ENCODE measurements at regions not wholly inside any gene's neighbourhood (a gene's known extent, or its start where the extent isn't known, plus 50 kb on each side); places are given as distances from the start of the nearest gene placed in this dataset.

DNA sequence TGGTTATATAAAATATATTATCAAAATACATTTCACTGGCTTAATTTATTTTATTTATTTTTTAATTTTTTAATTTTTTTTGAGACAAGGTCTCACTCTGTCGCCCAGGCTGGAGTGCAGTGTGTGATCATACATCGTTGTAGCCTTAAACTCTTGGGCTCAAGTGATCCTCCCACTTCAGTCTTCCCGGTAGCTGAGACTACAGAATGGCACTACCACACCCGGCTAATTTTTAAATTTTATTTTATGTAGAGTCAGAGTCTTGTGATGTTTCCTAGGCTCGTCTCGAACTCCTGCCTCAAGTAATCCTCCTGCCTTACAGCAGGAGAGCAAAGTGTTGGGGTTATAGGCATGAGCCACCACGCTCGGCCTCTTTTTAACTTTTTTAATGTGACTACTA lies 143.8 kb downstream of the CEP135 start:
- 100% methylated on average over 2 of the region's 8 CpGs for WGBS (ENCODE audit: insufficient coverage)
- ChIA-PET CTCF (interaction anchor here (0.8 kb wide), 1 partner anchor 22 kb away, joined by 3 read pairs; no protein-coding TSS in a partner anchor), POLR2A (no interaction called here)
- Histone ChIP-seq H3K27me3 (replicated peaks in 2 of 5; ENCODE audit: control insufficient read depth in 4 of 5, insufficient read depth in 5 of 5, low read length in 4 of 5) (no peaks in the 10 kb centered on the region), H3K4me3 (ENCODE audit: control insufficient read depth in 1 of 7, extremely low read depth in 1 of 7, insufficient read depth in 4 of 7, low read depth in 2 of 7, low read length in 6 of 7) (no peak overlapping the region), H3K27ac (ENCODE audit: insufficient read depth in 1 of 2, low read depth in 1 of 2, low read length in 2 of 2, poor library complexity in 1 of 2, severe bottlenecking in 2 of 2) (no peak overlapping the region), H3K4me1 (ENCODE audit: control extremely low read depth in 1 of 4, control insufficient read depth in 4 of 4, insufficient read depth in 4 of 4, low read length in 3 of 4) (no peaks in the 10 kb centered on the region), H3K36me3 (ENCODE audit: control insufficient read depth in 4 of 4, insufficient read depth in 4 of 4, low read length in 3 of 4) (peaks cover 0 to 2% (median 0%) of the 10 kb centered on the region in 4 experiments), H3K9me3 (ENCODE audit: control extremely low read depth in 1 of 5, control insufficient read depth in 4 of 5, insufficient read depth in 2 of 5, low read depth in 1 of 5, low read length in 4 of 5) (no peaks in the 10 kb centered on the region)
- DNase-seq = no peak

DNA sequence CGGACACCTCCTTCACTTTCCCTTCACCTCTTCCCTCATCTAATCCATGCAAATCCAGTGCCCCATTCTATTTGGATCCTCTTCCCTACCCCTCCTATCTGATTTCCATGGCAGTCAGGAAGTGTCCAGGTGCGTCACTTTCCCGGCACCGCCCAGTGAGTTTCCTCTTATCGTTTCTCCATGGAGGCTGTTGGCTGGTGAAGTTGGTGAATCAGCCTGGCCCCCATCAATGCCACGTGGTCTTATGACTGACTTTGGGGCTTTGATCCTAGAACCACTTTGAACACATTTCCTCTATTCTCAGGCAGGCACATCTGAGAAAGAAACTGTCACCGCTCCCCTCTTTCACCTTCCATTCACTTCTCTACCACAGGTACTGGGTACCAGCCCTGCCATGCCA lies 137.8 kb downstream of the CEP135 start:
- ChIA-PET POLR2A (no interaction called here), CTCF (no interaction called here)
- WGBS (ENCODE audit: insufficient coverage) = 100% methylated on average over 5 of the region's 7 CpGs
- Histone ChIP-seq H3K4me1 (ENCODE audit: control extremely low read depth in 1 of 4, control insufficient read depth in 4 of 4, insufficient read depth in 4 of 4, low read length in 3 of 4) (peaks cover 3 to 19% (median 7%) of the 10 kb centered on the region in 4 experiments), H3K27ac (ENCODE audit: insufficient read depth in 1 of 2, low read depth in 1 of 2, low read length in 2 of 2, poor library complexity in 1 of 2, severe bottlenecking in 2 of 2) (no peak overlapping the region), H3K9me3 (ENCODE audit: control extremely low read depth in 1 of 5, control insufficient read depth in 4 of 5, insufficient read depth in 2 of 5, low read depth in 1 of 5, low read length in 4 of 5) (no peaks in the 10 kb centered on the region), H3K27me3 (replicated peaks in 2 of 5; ENCODE audit: control insufficient read depth in 4 of 5, insufficient read depth in 5 of 5, low read length in 4 of 5) (no peaks in the 10 kb centered on the region), H3K4me3 (ENCODE audit: control insufficient read depth in 1 of 7, extremely low read depth in 1 of 7, insufficient read depth in 4 of 7, low read depth in 2 of 7, low read length in 6 of 7) (no peak overlapping the region), H3K36me3 (ENCODE audit: control insufficient read depth in 4 of 4, insufficient read depth in 4 of 4, low read length in 3 of 4) (no peaks in the 10 kb centered on the region)
- DNase-seq = no peak

DNA sequence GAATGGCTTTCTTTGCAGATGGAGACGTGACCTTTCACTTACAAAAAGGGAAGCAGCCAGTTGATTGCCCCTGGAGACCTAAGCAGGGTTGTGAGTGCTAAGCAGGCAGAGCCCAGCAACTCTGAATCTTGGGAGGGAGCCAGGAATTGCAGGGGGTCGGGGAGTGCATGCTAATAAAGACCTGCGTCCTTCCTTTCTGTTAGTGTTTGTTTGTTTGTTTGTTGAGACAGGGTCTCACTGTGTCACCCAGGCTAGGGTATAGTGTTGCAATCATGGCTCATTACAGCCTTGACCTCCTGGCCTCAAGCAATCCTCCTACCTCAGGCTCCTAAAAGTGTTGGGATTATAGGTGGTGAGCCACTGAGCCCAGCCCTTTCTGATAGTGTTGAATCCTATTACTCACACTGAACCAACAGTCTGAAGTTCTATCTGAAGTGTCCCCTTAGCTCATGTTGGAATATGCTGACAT lies 137.4 kb downstream of the CEP135 start:
- H3K36me3 ChIP-seq (ENCODE audit: control insufficient read depth in 4 of 4, insufficient read depth in 4 of 4, low read length in 3 of 4) = no peaks in the 10 kb centered on the region
- ChIA-PET POLR2A (no interaction called here), CTCF (no interaction called here)
- H3K4me3 ChIP-seq (ENCODE audit: control insufficient read depth in 1 of 7, extremely low read depth in 1 of 7, insufficient read depth in 4 of 7, low read depth in 2 of 7, low read length in 6 of 7) = no peak overlapping the region
- no peak overlapping the region for H3K27ac ChIP-seq (ENCODE audit: insufficient read depth in 1 of 2, low read depth in 1 of 2, low read length in 2 of 2, poor library complexity in 1 of 2, severe bottlenecking in 2 of 2)
- H3K9me3 ChIP-seq (ENCODE audit: control extremely low read depth in 1 of 5, control insufficient read depth in 4 of 5, insufficient read depth in 2 of 5, low read depth in 1 of 5, low read length in 4 of 5) = no peaks in the 10 kb centered on the region
- 22% methylated on average over 1 of the region's 3 CpGs for WGBS (ENCODE audit: insufficient coverage)
- peak in 2 of 3 donors; percentile 40 to 48 for DNase-seq
- peaks cover 3 to 19% (median 7%) of the 10 kb centered on the region in 4 experiments for H3K4me1 ChIP-seq (ENCODE audit: control extremely low read depth in 1 of 4, control insufficient read depth in 4 of 4, insufficient read depth in 4 of 4, low read length in 3 of 4)
- no peaks in the 10 kb centered on the region for H3K27me3 ChIP-seq (replicated peaks in 2 of 5; ENCODE audit: control insufficient read depth in 4 of 5, insufficient read depth in 5 of 5, low read length in 4 of 5)

DNA sequence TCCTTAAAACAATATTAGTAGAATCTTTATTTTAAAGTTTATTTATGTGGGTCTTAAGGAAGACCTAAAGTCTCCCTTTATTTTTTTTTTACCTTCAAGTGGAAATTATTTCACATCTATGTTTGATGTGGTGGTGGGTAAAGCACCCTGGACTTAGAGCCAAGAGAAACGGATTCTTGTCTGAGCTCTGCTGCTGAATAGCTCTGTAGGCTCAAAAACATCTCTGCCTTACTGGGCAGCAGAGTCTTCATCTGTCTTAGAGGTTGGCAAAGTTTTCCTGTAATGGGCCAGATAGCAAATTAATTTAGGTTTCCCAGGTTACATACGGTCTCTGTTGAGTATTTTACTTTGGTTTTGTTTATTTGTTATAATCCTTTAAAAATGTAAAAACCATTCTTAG lies 136.5 kb downstream of the CEP135 start:
- CTCF ChIA-PET = interaction anchor here (1.5 kb wide), 1 partner anchor 46 kb away, joined by 3 read pairs; no protein-coding TSS in a partner anchor
- DNase-seq = no peak

DNA sequence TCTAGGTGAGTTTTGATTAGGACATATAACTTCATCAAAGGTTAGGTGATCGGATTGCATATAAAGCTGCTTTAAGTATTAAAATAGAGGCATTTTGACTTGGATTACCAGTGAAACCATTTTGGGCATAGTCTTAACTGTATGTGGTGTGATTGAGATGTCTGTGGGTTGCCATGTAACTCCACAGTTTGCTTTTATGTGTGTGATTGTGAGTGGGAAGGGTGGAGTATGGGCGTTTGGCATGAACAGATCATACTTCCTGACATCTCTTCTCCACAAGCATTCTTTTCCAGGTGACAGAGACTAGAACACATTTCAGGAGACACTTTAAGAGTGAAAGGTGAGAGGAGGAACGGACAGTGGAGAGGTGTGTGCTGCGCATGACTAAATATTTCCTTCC lies 136.1 kb downstream of the CEP135 start:
- no peak overlapping the region for H3K27ac ChIP-seq (ENCODE audit: insufficient read depth in 1 of 2, low read depth in 1 of 2, low read length in 2 of 2, poor library complexity in 1 of 2, severe bottlenecking in 2 of 2)
- H3K4me3 ChIP-seq (ENCODE audit: control insufficient read depth in 1 of 7, extremely low read depth in 1 of 7, insufficient read depth in 4 of 7, low read depth in 2 of 7, low read length in 6 of 7) = no peak overlapping the region
- no peak for DNase-seq
- ChIA-PET POLR2A (no interaction called here), CTCF (interaction anchor here (1.5 kb wide), 1 partner anchor 46 kb away, joined by 3 read pairs; no protein-coding TSS in a partner anchor)
- peaks cover 0 to 1% (median 0%) of the 10 kb centered on the region in 5 experiments for H3K9me3 ChIP-seq (ENCODE audit: control extremely low read depth in 1 of 5, control insufficient read depth in 4 of 5, insufficient read depth in 2 of 5, low read depth in 1 of 5, low read length in 4 of 5)
- 100% methylated on average over 1 of the region's 4 CpGs for WGBS (ENCODE audit: insufficient coverage)
- H3K27me3 ChIP-seq (replicated peaks in 2 of 5; ENCODE audit: control insufficient read depth in 4 of 5, insufficient read depth in 5 of 5, low read length in 4 of 5) = no peaks in the 10 kb centered on the region
- peaks cover 0 to 1% (median 0%) of the 10 kb centered on the region in 4 experiments for H3K36me3 ChIP-seq (ENCODE audit: control insufficient read depth in 4 of 4, insufficient read depth in 4 of 4, low read length in 3 of 4)
- H3K4me1 ChIP-seq (ENCODE audit: control extremely low read depth in 1 of 4, control insufficient read depth in 4 of 4, insufficient read depth in 4 of 4, low read length in 3 of 4) = peaks cover 3 to 19% (median 7%) of the 10 kb centered on the region in 4 experiments

More for the DNA sequence above, 136.5 kb downstream of the CEP135 start:
- Histone ChIP-seq H3K9me3 (ENCODE audit: control extremely low read depth in 1 of 5, control insufficient read depth in 4 of 5, insufficient read depth in 2 of 5, low read depth in 1 of 5, low read length in 4 of 5) (peaks cover 0 to under 1% (median 0%) of the 10 kb centered on the region in 5 experiments), H3K27ac (ENCODE audit: insufficient read depth in 1 of 2, low read depth in 1 of 2, low read length in 2 of 2, poor library complexity in 1 of 2, severe bottlenecking in 2 of 2) (no peak overlapping the region), H3K36me3 (ENCODE audit: control insufficient read depth in 4 of 4, insufficient read depth in 4 of 4, low read length in 3 of 4) (no peaks in the 10 kb centered on the region), H3K4me1 (ENCODE audit: control extremely low read depth in 1 of 4, control insufficient read depth in 4 of 4, insufficient read depth in 4 of 4, low read length in 3 of 4) (peaks cover 3 to 19% (median 7%) of the 10 kb centered on the region in 4 experiments), H3K27me3 (replicated peaks in 2 of 5; ENCODE audit: control insufficient read depth in 4 of 5, insufficient read depth in 5 of 5, low read length in 4 of 5) (no peaks in the 10 kb centered on the region), H3K4me3 (ENCODE audit: control insufficient read depth in 1 of 7, extremely low read depth in 1 of 7, insufficient read depth in 4 of 7, low read depth in 2 of 7, low read length in 6 of 7) (no peak overlapping the region)
- POLR2A ChIA-PET = no interaction called here
- 100% methylated on average over 1 of the region's 2 CpGs for WGBS (ENCODE audit: insufficient coverage)
